ENCODE measurements at regions not wholly inside any gene's neighbourhood (a gene's known extent, or its start where the extent isn't known, plus 50 kb on each side); places are given as distances from the start of the nearest gene placed in this dataset.

DNA sequence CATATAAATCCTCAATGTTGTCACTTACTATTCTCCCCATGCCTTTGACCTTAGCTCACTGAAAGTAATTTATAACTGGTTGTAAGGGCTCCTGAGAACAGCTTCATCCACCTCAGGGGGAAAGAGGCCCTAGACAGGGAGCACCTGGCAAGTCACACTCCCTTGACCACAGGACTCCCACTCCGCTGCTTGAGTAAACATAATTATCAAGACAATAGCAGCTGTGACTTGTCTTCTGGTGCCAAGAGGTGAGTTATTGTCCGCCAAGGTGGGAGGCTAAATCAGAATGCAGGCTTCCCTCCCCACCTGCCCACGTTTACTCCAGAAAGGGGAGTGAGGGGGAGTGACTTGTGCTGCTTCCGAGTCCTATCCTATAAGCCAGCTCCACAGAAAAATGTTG lies 230.6 kb upstream of the LRATD1 start:
- peak; percentile 96 for DNase-seq

GRCh38 chr2:14408695-14409094 lies 223.8 kb upstream of the LRATD1 start:
- no peak for DNase-seq

GRCh38 chr2:14417551-14417950 lies 215.0 kb upstream of the LRATD1 start:
- DNase-seq, result no peak

GRCh38 chr2:14418115-14418514 lies 214.4 kb upstream of the LRATD1 start:
- no peak for DNase-seq

DNA sequence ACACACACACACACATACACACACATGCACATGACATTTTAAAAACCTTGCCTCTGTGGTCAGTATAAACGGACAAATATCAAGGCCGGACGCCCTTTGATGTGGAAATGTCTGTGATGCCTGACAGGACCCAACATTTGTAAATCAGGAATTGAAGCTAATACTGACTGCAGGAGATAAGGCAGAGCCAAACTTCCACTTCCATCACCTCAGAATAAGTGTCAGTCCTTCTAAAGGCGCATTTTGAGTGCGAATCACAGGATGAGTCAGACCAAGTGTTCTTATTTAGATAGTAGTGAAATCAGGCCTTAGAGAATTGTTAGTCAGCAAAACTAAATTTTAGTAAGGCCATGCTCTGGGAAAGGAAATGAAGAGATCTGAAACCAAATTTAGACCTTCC lies 211.7 kb upstream of the LRATD1 start:
- no peak for DNase-seq

DNA sequence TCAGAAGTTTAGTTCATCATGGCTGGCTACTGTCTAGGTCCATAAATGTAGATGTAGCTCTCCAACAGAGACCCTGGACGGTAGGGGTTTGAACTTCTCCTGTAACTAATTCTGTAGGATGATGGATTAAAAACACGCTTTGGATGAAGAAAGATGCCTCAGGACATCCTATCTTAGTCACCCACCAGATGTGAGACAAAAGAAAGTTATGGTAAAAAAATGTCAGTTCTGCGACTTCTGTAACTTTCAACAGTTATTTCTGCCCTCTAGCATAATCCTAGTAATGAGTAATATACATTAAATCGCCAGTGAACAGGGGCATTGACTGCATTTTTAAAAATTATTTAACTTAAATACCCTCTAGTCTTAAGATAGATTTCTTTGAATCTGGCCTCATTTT lies 210.1 kb upstream of the LRATD1 start:
- DNase-seq, result no peak

DNA sequence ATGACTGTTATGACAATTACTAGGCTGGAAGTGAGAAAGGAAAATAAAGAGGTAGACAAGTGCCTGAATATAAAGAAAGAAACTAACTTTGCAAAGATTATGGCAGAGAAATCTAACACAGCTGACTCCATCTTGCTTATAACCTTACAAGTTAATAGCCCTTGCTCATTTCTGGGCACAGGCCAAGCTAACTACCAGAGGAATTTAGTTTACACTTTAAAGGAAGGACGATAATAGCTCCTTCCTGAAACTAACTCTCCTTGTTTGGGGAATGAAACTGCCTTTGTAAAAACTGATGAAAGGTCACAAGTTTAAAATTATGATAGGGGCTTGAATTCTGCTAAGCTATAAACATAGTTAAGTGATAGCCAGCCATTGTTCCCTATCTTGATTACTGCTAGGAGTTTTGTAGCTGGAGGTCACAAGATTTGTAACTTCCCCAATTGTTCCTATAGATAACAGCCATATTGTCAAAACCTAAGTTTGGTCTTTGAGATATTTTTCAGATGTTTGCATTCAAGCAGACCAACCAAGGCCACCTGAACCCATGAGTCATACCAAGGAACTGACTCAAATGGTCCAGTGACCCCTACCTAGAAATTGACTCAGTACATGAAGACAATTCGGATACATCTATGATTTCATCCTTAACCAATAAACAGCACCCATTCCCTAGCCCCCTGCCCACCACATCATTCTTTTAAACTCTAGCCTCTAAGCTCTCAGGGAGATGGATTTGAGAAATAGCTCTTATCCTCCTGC lies 209.2 kb upstream of the LRATD1 start:
- no peak for DNase-seq

DNA sequence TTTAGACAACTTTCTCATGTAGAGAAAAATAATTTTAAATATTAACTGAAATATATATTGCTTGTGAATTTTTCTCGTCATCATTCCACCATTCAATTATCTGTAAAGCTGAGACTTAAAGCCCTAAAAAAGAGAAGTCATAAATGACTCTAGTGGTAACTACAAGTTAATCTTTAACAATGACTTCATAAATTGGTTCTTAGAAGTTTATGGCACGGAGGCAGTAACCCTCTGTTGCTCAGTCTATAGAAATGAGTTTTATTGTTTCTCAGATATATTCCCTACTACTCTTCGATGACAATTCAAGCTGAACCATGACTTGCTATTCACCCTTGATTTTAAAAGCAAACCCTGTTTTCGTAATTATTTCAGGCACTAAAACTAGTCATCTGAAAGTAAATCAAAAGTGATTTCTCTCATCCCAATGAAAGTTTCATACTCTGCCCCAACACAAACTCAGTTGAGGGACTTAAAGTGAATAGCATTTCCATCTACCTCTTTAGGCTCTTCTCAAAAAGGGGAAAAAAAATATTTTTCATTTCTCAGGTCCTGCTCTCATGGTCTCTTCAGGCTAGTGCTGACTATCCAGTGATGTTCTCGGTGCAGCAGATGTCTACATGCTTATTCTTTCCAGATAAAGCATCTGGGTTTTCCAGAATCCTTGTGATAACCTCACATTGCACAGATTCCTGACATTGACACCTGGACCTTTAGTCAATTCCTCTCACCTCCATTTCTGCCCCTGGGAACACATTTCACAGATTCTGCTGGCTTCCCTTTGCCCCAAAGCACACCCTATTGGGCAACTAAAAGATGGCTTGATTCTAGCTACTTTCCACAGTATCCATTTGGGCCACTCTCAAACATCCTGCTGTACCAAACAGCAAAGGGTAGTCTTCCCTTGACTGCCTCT lies 207.8 kb upstream of the LRATD1 start:
- DNase-seq, result no peak

GRCh38 chr2:14425869-14426268 lies 206.6 kb upstream of the LRATD1 start:
- no peak for DNase-seq

- no peak for DNase-seq
Measured at GRCh38 chr2:14428056-14428455, 204.5 kb upstream of the LRATD1 start.

GRCh38 chr2:14433946-14434495 lies 198.5 kb upstream of the LRATD1 start:
- no peak for DNase-seq

- DNase-seq, result no peak
Measured at GRCh38 chr2:14445670-14446069, 186.8 kb upstream of the LRATD1 start.

DNA sequence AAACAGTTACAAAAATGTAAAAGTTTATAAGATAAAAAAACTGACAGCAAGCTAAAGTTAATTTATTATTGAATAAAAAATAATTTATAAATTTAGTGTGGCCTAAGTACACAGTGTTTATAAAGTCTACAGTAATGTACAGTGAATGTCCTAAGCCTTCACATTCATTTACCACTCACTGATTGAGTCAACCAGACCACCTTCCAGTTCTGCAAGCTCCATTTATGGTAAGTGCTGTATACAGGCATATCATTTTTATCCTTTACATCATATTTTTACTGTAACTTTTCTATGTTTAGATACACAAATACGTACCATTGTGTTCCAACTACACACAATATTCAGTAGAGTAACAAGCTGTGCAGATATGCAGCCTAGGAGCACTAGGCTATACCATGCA lies 184.2 kb upstream of the LRATD1 start:
- DNase-seq, result no peak

- DNase-seq, result no peak
Measured at GRCh38 chr2:14451312-14451711, 181.2 kb upstream of the LRATD1 start.

DNA sequence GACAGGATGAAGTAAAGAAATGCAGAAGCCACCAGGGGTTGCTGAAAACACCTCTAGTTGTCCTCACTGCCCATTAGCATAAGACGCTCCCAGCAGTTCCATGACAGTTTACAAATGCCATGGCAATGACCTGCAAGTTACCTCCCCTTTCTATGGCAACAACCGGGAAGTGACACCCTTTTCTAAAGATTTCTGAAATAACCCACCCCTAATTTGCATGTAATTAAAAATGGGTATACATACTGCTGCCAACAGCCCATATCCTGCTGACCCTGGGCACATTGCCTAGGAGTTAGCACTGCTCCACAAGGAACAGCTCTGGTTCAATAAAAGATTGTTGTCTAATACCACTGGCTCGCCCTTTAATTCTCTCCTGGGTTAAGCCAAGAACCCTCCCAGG lies 178.3 kb upstream of the LRATD1 start:
- DNase-seq, result no peak

- no peak for DNase-seq
Measured at GRCh38 chr2:14459786-14460325, 172.7 kb upstream of the LRATD1 start.

- no peak for DNase-seq
Measured at GRCh38 chr2:14475994-14476393, 156.5 kb upstream of the LRATD1 start.

- DNase-seq, result no peak
Measured at GRCh38 chr2:14479486-14479885, 153.0 kb upstream of the LRATD1 start.

GRCh38 chr2:14480120-14480519 lies 152.4 kb upstream of the LRATD1 start:
- DNase-seq, result no peak

- DNase-seq, result no peak
Measured at GRCh38 chr2:14480906-14481305, 151.6 kb upstream of the LRATD1 start.

DNA sequence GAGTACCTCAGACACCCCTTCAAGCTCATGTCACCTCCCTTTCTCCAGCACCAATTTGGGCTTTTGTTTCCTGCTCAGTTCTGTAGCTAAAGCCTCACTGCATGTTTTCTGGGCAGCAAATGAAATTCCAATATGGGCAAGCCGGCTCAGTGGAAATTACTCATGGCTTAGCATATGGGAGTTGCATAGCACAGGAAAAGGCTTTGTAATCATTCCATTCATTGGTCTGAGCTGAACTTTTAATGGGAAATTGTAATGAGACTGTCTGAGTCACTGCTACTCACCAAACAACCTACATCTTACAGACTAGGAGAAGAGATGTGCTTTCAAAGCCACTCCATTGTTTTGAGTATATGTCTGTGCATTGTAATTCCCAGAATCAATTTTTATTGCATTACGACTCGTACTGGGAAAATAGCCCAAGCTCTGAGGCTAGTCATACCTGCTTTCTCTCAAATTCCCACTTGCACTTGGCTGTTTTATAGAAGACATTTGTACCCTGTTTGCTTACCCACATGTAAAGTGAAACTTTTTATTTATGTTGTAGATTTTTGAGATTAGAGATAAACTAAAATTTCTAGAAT lies 139.5 kb upstream of the LRATD1 start:
- no peak for DNase-seq

- DNase-seq, result no peak
Measured at GRCh38 chr2:14494759-14495158, 137.8 kb upstream of the LRATD1 start.

DNA sequence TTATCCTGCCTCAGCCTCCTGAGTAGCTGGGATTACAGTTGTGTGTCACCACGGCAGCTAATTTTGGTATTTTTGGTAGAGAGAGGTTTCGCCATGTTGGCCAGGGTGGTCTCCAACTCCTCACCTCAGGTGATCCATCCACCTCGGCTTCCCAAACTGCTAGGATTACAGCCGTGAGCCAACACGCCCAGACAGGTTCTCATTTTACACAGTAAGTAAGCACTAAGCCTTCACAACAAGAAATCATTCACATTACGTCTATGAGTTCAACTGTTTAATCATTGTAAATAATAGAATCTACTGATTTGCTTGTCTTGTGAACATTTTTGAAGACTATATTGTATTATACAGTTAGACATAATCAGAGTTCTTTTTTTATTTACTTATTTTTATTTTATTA lies 131.5 kb upstream of the LRATD1 start:
- no peak for DNase-seq
